OCI-LY7 (cell line): ENCODE measurements at regions not wholly inside any gene's neighbourhood (a gene's known extent, or its start where the extent isn't known, plus 50 kb on each side); places are given as distances from the start of the nearest gene placed in this dataset.

Experiments used
- BruUV-seq: library from RNA; stranded (reverse); fragments of 400-500 nt; replicated peaks from 2 replicates; lab custom pipeline; 2021; lab: Mats Ljungman, UMichigan
- CTCF ChIA-PET: fragments of 300-600 bp; sonication (Branson Sonifier 250); formaldehyde crosslinking; loops from one replicate; lab custom pipeline; 2022; ENCODE audit warnings: antibody characterized with exemption; ENCODE audit not compliant: unreplicated experiment; lab: Charles Lee
- POLR2A ChIA-PET: fragments of 300-600 bp; sonication (Branson Sonifier 250); formaldehyde crosslinking; loops from one replicate; lab custom pipeline; 2022; ENCODE audit warnings: antibody characterized with exemption; lab: Charles Lee
- DNase-seq: peaks from one replicate; pipeline ENCODE4 v3.0.0-alpha.2; 2015; ENCODE audit warnings: low spot score
- H2AFZ ChIP-seq: fragments of 200-600 bp; sonication (generic), shearing (Covaris generic); 2 replicates; pipeline ENCODE4 v1.6.1; 2014; ENCODE audit warnings: mild to moderate bottlenecking, antibody characterized with exemption, low read length, moderate library complexity
- H3K27ac ChIP-seq: fragments of 200-600 bp; sonication (generic); 2 replicates; pipeline ENCODE4 v1.5.1; 2014; ENCODE audit warnings: mixed run types, low read depth, mild to moderate bottlenecking, moderate library complexity, low read length, inconsistent platforms; ENCODE audit not compliant: poor library complexity, severe bottlenecking
- H3K36me3 ChIP-seq: fragments of 200-600 bp; sonication (generic); 2 replicates; pipeline ENCODE4 v1.6.1; 2014; ENCODE audit warnings: mild to moderate bottlenecking, antibody characterized with exemption, low read length, moderate library complexity, mixed read lengths; ENCODE audit not compliant: insufficient read depth
- H3K4me1 ChIP-seq: fragments of 200-600 bp; sonication (generic); 2 replicates; pipeline ENCODE4 v1.5.1; 2014; ENCODE audit warnings: mild to moderate bottlenecking, low read length; ENCODE audit not compliant: insufficient read depth, poor library complexity, severe bottlenecking
- H3K4me2 ChIP-seq: fragments of 200-600 bp; sonication (generic); 2 replicates; pipeline ENCODE4 v1.6.1; 2014; ENCODE audit warnings: mild to moderate bottlenecking, low read length
- H3K4me3 ChIP-seq: fragments of 200-600 bp; sonication (generic); 2 replicates; pipeline ENCODE4 v1.5.1; 2014; ENCODE audit warnings: mild to moderate bottlenecking, low read depth, low read length; ENCODE audit not compliant: poor library complexity, severe bottlenecking
- H3K79me2 ChIP-seq: fragments of 200-600 bp; sonication (generic); 2 replicates; pipeline ENCODE4 v1.6.1; 2016; ENCODE audit warnings: low read depth, mild to moderate bottlenecking, low read length, moderate library complexity, mixed read lengths; ENCODE audit not compliant: insufficient read depth
- H3K9me2 ChIP-seq: fragments of 200-600 bp; sonication (generic); 2 replicates; pipeline ENCODE4 v1.6.1; 2016; ENCODE audit warnings: mild to moderate bottlenecking, low read length, mixed read lengths; ENCODE audit not compliant: insufficient read depth
- H3K9me3 ChIP-seq: fragments of 200-600 bp; sonication (generic); 2 replicates; pipeline ENCODE4 v1.6.1; 2014; ENCODE audit warnings: mild to moderate bottlenecking, mixed run types, low read length, mixed read lengths
- H4K20me1 ChIP-seq: fragments of 200-600 bp; sonication (generic); 2 replicates; pipeline ENCODE4 v1.6.1; 2014; ENCODE audit warnings: mild to moderate bottlenecking, antibody characterized with exemption, low read length, moderate library complexity, mixed read lengths; ENCODE audit not compliant: insufficient read depth
- EZH2phosphoT487 ChIP-seq: fragments of 200-600 bp; sonication (generic); IDR thresholded peaks from 2 replicates; pipeline ENCODE4 v1.6.1; 2018; ENCODE audit warnings: low read depth, borderline replicate concordance, mild to moderate bottlenecking, mixed run types, antibody characterized with exemption, low read length, moderate library complexity, mixed read lengths
- intact Hi-C: fragments of 100-400 bp; cut with micrococcal nuclease; formaldehyde crosslinking; loops from one replicate; pipeline ENCODE4 v1.10.0; 2022; ENCODE audit not compliant: unreplicated experiment
- TF ChIP-seq, protein P1 (sequence below): fragments of 200-600 bp; sonication (generic); conservative IDR thresholded peaks from 2 replicates; pipeline ENCODE4 v1.5.1; 2014; ENCODE audit warnings: mild to moderate bottlenecking, antibody characterized with exemption, low read length, moderate library complexity, mixed read lengths

DNA sequence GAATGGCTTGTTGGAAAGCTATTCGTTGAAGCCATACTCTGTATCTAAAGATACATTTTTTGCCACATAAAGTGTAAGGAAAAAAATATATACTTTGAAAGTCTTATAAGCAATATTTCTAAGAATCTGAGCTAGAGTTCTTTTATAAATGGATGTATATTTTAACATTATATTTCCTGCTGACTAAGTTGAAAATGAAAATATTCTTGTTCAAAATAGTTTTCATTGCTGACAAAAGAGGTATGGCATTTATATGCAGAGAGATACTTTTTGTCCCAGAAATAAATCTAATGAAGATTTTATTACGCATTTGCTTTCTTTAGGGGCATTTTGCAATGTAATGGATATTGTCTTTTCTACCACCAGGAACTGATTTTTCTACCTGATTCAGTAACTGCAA is 834.9 kb downstream of the LRFN5 start:
- POLR2A ChIA-PET: no interaction called here
- Histone ChIP-seq H3K4me3 (no peak overlapping the region), H3K9me2 (no peaks in the 10 kb centered on the region), H3K27ac (no peak overlapping the region), H2AFZ (no peak overlapping the region), H3K79me2 (no peaks in the 10 kb centered on the region), H4K20me1 (no peaks in the 10 kb centered on the region), H3K4me1 (peaks cover 4% of the 10 kb centered on the region), H3K4me2 (no peak overlapping the region), H3K9me3 (no peaks in the 10 kb centered on the region; the same call in 1 of the 2 replicates), H3K36me3 (no peaks in the 10 kb centered on the region)
- intact Hi-C loops: no loop called here
- CTCF ChIA-PET: no interaction called here
- TF ChIP-seq, protein P1, sequence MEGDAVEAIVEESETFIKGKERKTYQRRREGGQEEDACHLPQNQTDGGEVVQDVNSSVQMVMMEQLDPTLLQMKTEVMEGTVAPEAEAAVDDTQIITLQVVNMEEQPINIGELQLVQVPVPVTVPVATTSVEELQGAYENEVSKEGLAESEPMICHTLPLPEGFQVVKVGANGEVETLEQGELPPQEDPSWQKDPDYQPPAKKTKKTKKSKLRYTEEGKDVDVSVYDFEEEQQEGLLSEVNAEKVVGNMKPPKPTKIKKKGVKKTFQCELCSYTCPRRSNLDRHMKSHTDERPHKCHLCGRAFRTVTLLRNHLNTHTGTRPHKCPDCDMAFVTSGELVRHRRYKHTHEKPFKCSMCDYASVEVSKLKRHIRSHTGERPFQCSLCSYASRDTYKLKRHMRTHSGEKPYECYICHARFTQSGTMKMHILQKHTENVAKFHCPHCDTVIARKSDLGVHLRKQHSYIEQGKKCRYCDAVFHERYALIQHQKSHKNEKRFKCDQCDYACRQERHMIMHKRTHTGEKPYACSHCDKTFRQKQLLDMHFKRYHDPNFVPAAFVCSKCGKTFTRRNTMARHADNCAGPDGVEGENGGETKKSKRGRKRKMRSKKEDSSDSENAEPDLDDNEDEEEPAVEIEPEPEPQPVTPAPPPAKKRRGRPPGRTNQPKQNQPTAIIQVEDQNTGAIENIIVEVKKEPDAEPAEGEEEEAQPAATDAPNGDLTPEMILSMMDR: no peak
- no peak for TF ChIP-seq EZH2phosphoT487
- BruUV-seq: no TSS peak
- DNase-seq: no peak

DNA sequence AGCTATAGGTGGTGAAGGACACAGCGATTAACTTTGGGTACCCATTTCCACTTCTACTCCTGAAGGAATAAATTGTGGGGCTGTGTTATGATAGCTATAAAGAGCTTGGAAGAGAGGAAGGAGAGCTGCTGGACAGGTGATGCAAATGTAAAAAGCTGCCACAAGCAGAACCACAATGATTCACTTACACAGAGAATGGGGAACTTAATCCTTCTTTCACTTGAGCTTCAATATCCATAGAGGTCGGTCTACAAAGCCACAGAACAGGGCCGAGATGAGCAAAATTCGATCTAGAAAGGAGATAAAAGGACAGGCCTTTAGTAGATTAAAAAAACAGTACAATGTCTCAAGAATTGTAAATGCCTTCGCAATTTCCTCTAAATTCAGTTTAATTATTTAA is 831.1 kb downstream of the LRFN5 start:
- Histone ChIP-seq H4K20me1 (no peaks in the 10 kb centered on the region), H3K79me2 (no peaks in the 10 kb centered on the region), H3K4me3 (no peak overlapping the region), H3K9me2 (no peaks in the 10 kb centered on the region), H2AFZ (peak overlapping the region; percentile 45), H3K4me1 (peaks cover 4% of the 10 kb centered on the region), H3K27ac (no peak overlapping the region), H3K36me3 (no peaks in the 10 kb centered on the region), H3K4me2 (no peak overlapping the region), H3K9me3 (no peaks in the 10 kb centered on the region; the same call in 1 of the 2 replicates)
- TF ChIP-seq, protein P1: no peak
- TF ChIP-seq EZH2phosphoT487: no peak
- DNase-seq: no peak
- CTCF ChIA-PET: no interaction called here
- POLR2A ChIA-PET: interaction anchor here (0.5 to 1.9 kb wide), 5 partner anchors 9 to 1171 kb away, joined by 3 to 11 read pairs (median 5); no protein-coding TSS in a partner anchor
- no TSS peak for BruUV-seq
- intact Hi-C loops: no loop called here

DNA sequence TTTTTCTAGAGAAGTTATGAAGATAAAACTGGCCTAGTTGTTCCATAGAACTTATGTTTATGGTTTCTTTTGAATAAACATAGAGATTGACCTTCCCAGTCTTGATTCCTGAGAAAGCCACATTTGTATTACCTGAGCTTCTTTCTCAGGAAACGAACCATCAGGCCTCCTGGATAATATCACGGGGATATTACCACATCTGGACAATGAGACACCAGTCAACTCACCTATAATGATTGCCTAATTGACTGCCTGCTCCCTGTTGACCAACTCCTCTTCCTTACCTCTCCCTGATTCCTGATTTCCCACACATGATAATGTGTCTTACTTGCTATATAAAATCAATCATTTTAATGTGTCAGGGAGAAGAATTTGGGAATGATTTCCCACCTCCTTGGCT is 822.7 kb downstream of the LRFN5 start:
- Histone ChIP-seq H2AFZ (peak overlapping the region; percentile 84), H3K4me2 (peak overlapping the region; percentile 50), H4K20me1 (no peaks in the 10 kb centered on the region), H3K36me3 (no peaks in the 10 kb centered on the region), H3K79me2 (no peaks in the 10 kb centered on the region), H3K9me3 (peaks cover 13% of the 10 kb centered on the region; the same call in 1 of the 2 replicates), H3K4me1 (peaks cover 22% of the 10 kb centered on the region), H3K27ac (peak overlapping the region; percentile 74), H3K4me3 (peak overlapping the region; percentile 16), H3K9me2 (no peaks in the 10 kb centered on the region)
- ChIA-PET POLR2A (interaction anchor here (0.8 to 2.5 kb wide), 2 partner anchors 8 to 15 kb away, joined by 4 to 11 read pairs; no protein-coding TSS in a partner anchor), CTCF (no interaction called here)
- BruUV-seq: no TSS peak
- TF ChIP-seq, protein P1: no peak
- TF ChIP-seq EZH2phosphoT487: no peak
- intact Hi-C loops: no loop called here
- DNase-seq: no peak
